ENCODE measurements at regions not wholly inside any gene's neighbourhood (a gene's known extent, or its start where the extent isn't known, plus 50 kb on each side); places are given as distances from the start of the nearest gene placed in this dataset.
A peak's percentile ranks its signal among the peaks of the same experiment; 100 is the strongest.
"Not testable (repeated sequence)": the region's sequence is repeated elsewhere in the genome, so short reads cannot be mapped to it uniquely, and the experiment has no call there.

- DNase-seq, result no peak
Observed at GRCh38 chr11:16528639-16529038, 172.3 kb upstream of the SOX6 start.

GRCh38 chr11:16527525-16528246, 171.3 kb upstream of the SOX6 start:
- no peak for DNase-seq

- DNase-seq, result no peak
Observed at GRCh38 chr11:16526947-16527346, 170.6 kb upstream of the SOX6 start.

- not testable (repeated sequence) for DNase-seq
Observed at GRCh38 chr11:16520713-16521112, 164.4 kb upstream of the SOX6 start.

GRCh38 chr11:16512899-16513241, 156.5 kb upstream of the SOX6 start:
- no peak for DNase-seq

- DNase-seq, result no peak
Observed at GRCh38 chr11:16512198-16512898, 156.0 kb upstream of the SOX6 start.

- no peak for DNase-seq
Observed at GRCh38 chr11:16511116-16512114, 155.1 kb upstream of the SOX6 start.

GRCh38 chr11:16505481-16505880, 149.1 kb upstream of the SOX6 start:
- DNase-seq, result no peak

- DNase-seq, result not testable (repeated sequence)
Observed at GRCh38 chr11:16503891-16504290, 147.5 kb upstream of the SOX6 start.

- DNase-seq, result no peak
Observed at GRCh38 chr11:16494918-16495691, 138.8 kb upstream of the SOX6 start.

GRCh38 chr11:16484434-16484833, 128.1 kb upstream of the SOX6 start:
- no peak for DNase-seq

- no peak for DNase-seq
Observed at GRCh38 chr11:16474659-16475058, 118.3 kb upstream of the SOX6 start.

- DNase-seq, result no peak
Observed at GRCh38 chr11:16469968-16470367, 113.6 kb upstream of the SOX6 start.

GRCh38 chr11:16468735-16469453, 112.5 kb upstream of the SOX6 start:
- no peak for DNase-seq

GRCh38 chr11:16460508-16460907, 104.2 kb upstream of the SOX6 start:
- no peak for DNase-seq

- no peak for DNase-seq
Observed at GRCh38 chr11:16456366-16456765, 100.0 kb upstream of the SOX6 start.

- no peak for DNase-seq
Observed at GRCh38 chr11:16454289-16454863, 98.0 kb upstream of the SOX6 start.

GRCh38 chr11:16448123-16448717, 91.9 kb upstream of the SOX6 start:
- no peak for DNase-seq

- no peak for DNase-seq
Observed at GRCh38 chr11:16441461-16441860, 85.1 kb upstream of the SOX6 start.

GRCh38 chr11:16440136-16440535, 83.8 kb upstream of the SOX6 start:
- DNase-seq, result peak; percentile 12

GRCh38 chr11:16434036-16434435, 77.7 kb upstream of the SOX6 start:
- no peak for DNase-seq

All from right kidney (tissue), 1 donor.